Activated B cell treated with CpG ODN at 0.5 μM for 24 hours (primary cell): ENCODE measurements at regions not wholly inside any gene's neighbourhood (a gene's known extent, or its start where the extent isn't known, plus 50 kb on each side); places are given as distances from the start of the nearest gene placed in this dataset.
"Not testable (repeated sequence)": the region's sequence is repeated elsewhere in the genome, so short reads cannot be mapped to it uniquely, and the experiment has no call there.

ENCODE experiments used
- ATAC-seq: fragments of 200-7000 bp; cut with Tn5 transposase; one replicate; pipeline ENCODE4 v1.10.0; 2021; ENCODE audit warnings: low read depth, mild to moderate bottlenecking, moderate library complexity
- CTCF ChIA-PET: fragments of 350-600 bp; sonication (Branson Sonifier 250); formaldehyde crosslinking; loops from one replicate; lab custom pipeline; 2021; ENCODE audit warnings: antibody characterized with exemption; lab: Charles Lee
- POLR2A ChIA-PET: fragments of 350-600 bp; sonication (Branson Sonifier 250); formaldehyde crosslinking; loops from one replicate; lab custom pipeline; 2021; ENCODE audit warnings: antibody characterized with exemption; lab: Charles Lee
- DNase-seq: peaks from one replicate; pipeline ENCODE4 v3.0.0; 2022
- H3K27ac Mint-ChIP-seq: one replicate; pipeline ENCODE4 v1.8.0; 2020; ENCODE audit warnings: mixed read lengths
- H3K27me3 Mint-ChIP-seq: one replicate; pipeline ENCODE4 v1.8.0; 2021; ENCODE audit warnings: mixed read lengths
- H3K36me3 Mint-ChIP-seq: one replicate; pipeline ENCODE4 v1.8.0; 2021; ENCODE audit warnings: low read depth, mixed read lengths
- H3K4me1 Mint-ChIP-seq: one replicate; pipeline ENCODE4 v1.8.0; 2021; ENCODE audit warnings: mixed read lengths
- H3K4me3 Mint-ChIP-seq: one replicate; pipeline ENCODE4 v1.8.0; 2020; ENCODE audit warnings: mild to moderate bottlenecking, mixed read lengths
- H3K9me3 Mint-ChIP-seq: one replicate; pipeline ENCODE4 v1.8.0; 2020; ENCODE audit warnings: mixed read lengths
- intact Hi-C: fragments of 100-400 bp; cut with micrococcal nuclease; formaldehyde crosslinking; loops from one replicate; pipeline ENCODE4 v1.15.1; 2024
- TF ChIP-seq, protein P1 (sequence below): fragments of 200-600 bp; IDR thresholded peaks from one replicate; pipeline ENCODE4 v1.8.0; 2022; ENCODE audit warnings: antibody characterized with exemption, mild to moderate bottlenecking

DNA sequence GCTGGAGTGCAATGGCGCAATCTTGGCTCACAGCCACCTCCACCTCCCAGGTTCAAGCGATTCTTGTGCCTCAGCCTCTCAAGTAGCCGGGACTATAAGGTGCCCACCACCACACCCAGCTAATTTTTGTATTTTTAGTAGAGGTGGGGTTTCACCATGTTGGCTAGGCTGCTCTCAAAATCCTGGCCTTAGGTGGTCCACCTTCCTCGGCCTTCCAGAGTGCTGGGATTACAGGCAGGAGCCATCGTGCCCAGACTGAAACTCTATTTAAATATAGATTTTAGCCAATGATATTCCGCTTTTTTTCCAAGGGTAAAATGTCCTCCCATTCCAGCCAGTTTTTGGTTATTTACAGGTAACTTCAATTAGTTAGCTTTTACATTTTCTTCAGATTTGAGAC, 79.4 kb upstream of the TPTE start:
- CTCF ChIA-PET, H3K4me1 Mint-ChIP-seq, H3K4me3 Mint-ChIP-seq, DNase-seq, ATAC-seq, POLR2A ChIA-PET, H3K36me3 Mint-ChIP-seq, H3K27ac Mint-ChIP-seq, intact Hi-C loops, H3K27me3 Mint-ChIP-seq, H3K9me3 Mint-ChIP-seq: not testable (repeated sequence)

DNA sequence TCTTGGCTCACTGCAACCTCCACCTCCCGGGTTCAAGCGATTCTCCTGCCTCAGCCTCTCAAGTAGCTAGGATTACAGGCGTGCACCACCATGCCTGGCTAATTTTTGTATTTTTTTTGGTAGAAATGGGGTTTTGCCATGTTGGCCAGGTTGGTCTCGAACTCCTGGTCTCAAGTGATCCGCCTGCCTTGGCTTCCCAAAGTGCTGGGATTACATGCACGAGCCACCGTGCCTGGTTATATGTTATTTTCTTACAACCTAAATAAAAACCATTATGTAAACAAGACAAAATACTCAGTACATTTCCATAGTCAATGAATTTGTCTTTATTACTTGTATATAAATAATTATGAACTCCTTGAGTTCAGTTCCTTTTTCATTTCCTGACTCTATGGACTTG, 75.7 kb upstream of the TPTE start:
- ATAC-seq, POLR2A ChIA-PET, H3K4me3 Mint-ChIP-seq, intact Hi-C loops, H3K9me3 Mint-ChIP-seq, H3K36me3 Mint-ChIP-seq, H3K4me1 Mint-ChIP-seq, H3K27me3 Mint-ChIP-seq, H3K27ac Mint-ChIP-seq, DNase-seq, CTCF ChIA-PET: not testable (repeated sequence)

GRCh38 chr21:10449451-10449850, 71.9 kb upstream of the TPTE start:
- ATAC-seq, H3K4me1 Mint-ChIP-seq, DNase-seq, H3K9me3 Mint-ChIP-seq, CTCF ChIA-PET, H3K27ac Mint-ChIP-seq, H3K4me3 Mint-ChIP-seq, H3K36me3 Mint-ChIP-seq, POLR2A ChIA-PET, intact Hi-C loops, H3K27me3 Mint-ChIP-seq: not testable (repeated sequence)

GRCh38 chr21:10451274-10451673, 70.1 kb upstream of the TPTE start:
- intact Hi-C loops, ATAC-seq, H3K4me1 Mint-ChIP-seq, H3K36me3 Mint-ChIP-seq, H3K27ac Mint-ChIP-seq, H3K4me3 Mint-ChIP-seq, H3K27me3 Mint-ChIP-seq, POLR2A ChIA-PET, H3K9me3 Mint-ChIP-seq, CTCF ChIA-PET, DNase-seq: not testable (repeated sequence)

- H3K27ac Mint-ChIP-seq, ATAC-seq, H3K36me3 Mint-ChIP-seq, H3K27me3 Mint-ChIP-seq, H3K4me1 Mint-ChIP-seq, POLR2A ChIA-PET, DNase-seq, intact Hi-C loops, H3K9me3 Mint-ChIP-seq, CTCF ChIA-PET, H3K4me3 Mint-ChIP-seq: not testable (repeated sequence)
Observed at GRCh38 chr21:10457765-10458164, 63.6 kb upstream of the TPTE start.

DNA sequence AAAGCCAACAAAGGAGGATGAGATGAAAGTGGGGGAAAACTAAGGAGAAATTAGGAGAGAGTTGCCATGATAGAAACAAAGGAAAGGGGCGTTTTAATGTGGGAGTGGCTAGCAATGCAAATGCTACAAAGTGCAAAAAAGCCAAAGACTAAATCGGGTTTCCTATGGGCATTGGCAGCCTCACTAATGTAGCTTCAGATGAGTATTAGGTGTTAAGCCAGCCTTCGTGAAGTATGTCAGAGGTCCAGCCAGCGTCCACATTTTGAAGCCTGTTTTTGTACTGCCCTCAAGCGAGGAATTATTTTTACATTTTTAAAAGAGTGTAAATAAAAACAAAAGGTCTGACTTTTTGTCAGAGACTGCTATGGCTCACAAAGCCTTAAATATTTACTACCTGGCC, 60.4 kb upstream of the TPTE start:
- H3K4me3 Mint-ChIP-seq, CTCF ChIA-PET, intact Hi-C loops, H3K9me3 Mint-ChIP-seq, H3K27me3 Mint-ChIP-seq, H3K36me3 Mint-ChIP-seq, ATAC-seq, DNase-seq, H3K27ac Mint-ChIP-seq, POLR2A ChIA-PET, H3K4me1 Mint-ChIP-seq: not testable (repeated sequence)

GRCh38 chr21:10461445-10461844, 59.9 kb upstream of the TPTE start:
- H3K36me3 Mint-ChIP-seq, POLR2A ChIA-PET, intact Hi-C loops, H3K9me3 Mint-ChIP-seq, H3K4me3 Mint-ChIP-seq, H3K4me1 Mint-ChIP-seq, CTCF ChIA-PET, H3K27me3 Mint-ChIP-seq, H3K27ac Mint-ChIP-seq, ATAC-seq, DNase-seq: not testable (repeated sequence)

- ChIA-PET CTCF (no interaction called here), POLR2A (no interaction called here)
- no peaks in the 10 kb centered on the region for H3K4me1 Mint-ChIP-seq
- no peaks in the 10 kb centered on the region for H3K36me3 Mint-ChIP-seq
- H3K4me3 Mint-ChIP-seq, result no peak overlapping the region
- no peak overlapping the region for H3K27ac Mint-ChIP-seq
- no peak for ATAC-seq
- intact Hi-C loops, result no loop called here
- H3K9me3 Mint-ChIP-seq, result no peaks in the 10 kb centered on the region
- TF ChIP-seq, protein P1, sequence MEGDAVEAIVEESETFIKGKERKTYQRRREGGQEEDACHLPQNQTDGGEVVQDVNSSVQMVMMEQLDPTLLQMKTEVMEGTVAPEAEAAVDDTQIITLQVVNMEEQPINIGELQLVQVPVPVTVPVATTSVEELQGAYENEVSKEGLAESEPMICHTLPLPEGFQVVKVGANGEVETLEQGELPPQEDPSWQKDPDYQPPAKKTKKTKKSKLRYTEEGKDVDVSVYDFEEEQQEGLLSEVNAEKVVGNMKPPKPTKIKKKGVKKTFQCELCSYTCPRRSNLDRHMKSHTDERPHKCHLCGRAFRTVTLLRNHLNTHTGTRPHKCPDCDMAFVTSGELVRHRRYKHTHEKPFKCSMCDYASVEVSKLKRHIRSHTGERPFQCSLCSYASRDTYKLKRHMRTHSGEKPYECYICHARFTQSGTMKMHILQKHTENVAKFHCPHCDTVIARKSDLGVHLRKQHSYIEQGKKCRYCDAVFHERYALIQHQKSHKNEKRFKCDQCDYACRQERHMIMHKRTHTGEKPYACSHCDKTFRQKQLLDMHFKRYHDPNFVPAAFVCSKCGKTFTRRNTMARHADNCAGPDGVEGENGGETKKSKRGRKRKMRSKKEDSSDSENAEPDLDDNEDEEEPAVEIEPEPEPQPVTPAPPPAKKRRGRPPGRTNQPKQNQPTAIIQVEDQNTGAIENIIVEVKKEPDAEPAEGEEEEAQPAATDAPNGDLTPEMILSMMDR, result no peak
- DNase-seq, result no peak
- no peaks in the 10 kb centered on the region for H3K27me3 Mint-ChIP-seq
Observed at GRCh38 chr21:10463156-10463555, 58.2 kb upstream of the TPTE start.

- Mint-ChIP-seq H3K4me3 (no peak overlapping the region), H3K9me3 (no peaks in the 10 kb centered on the region), H3K4me1 (no peaks in the 10 kb centered on the region), H3K27me3 (no peaks in the 10 kb centered on the region), H3K36me3 (no peaks in the 10 kb centered on the region), H3K27ac (no peak overlapping the region)
- TF ChIP-seq, protein P1, result no peak
- no peak for DNase-seq
- intact Hi-C loops, result no loop called here
- CTCF ChIA-PET, result no interaction called here
- POLR2A ChIA-PET, result no interaction called here
- no peak for ATAC-seq
Observed at GRCh38 chr21:10464975-10465374, 56.4 kb upstream of the TPTE start.

DNA sequence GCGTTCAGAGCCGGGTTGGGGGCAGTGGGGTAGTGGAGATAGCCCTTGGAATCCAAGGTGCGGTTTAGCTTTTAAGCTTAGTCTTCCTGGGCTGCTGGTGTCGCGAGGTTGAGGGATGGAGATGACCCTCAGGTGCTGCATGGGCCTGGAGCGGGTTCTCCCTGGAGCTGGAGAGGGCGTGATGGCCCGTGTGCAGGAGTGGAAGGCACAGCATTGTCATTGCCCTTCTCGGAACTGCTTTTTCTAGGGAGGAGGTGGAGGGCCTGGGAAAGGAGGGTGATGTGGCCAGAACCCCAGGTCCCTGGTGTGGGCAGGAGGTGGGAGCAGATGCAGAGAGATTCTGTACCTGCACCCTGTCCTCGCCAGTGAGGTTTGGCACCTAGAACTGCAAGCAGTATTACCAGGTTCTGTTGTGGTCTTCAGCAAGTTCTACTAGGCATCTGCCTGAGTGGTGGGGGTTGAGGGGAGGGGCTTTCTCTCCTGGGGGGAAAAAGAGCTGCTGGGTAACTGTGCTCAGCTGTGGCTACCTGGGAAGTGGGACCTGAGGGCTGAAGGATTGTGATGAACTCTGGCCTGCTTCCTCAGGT, 55.8 kb upstream of the TPTE start:
- ATAC-seq, H3K36me3 Mint-ChIP-seq, DNase-seq, H3K4me1 Mint-ChIP-seq, H3K4me3 Mint-ChIP-seq, H3K9me3 Mint-ChIP-seq, H3K27me3 Mint-ChIP-seq, POLR2A ChIA-PET, intact Hi-C loops, CTCF ChIA-PET, H3K27ac Mint-ChIP-seq: not testable (repeated sequence)
